Activated B cell treated with CpG ODN at 0.5 μM for 24 hours (primary cell): ENCODE measurements at regions not wholly inside any gene's neighbourhood (a gene's known extent, or its start where the extent isn't known, plus 50 kb on each side); places are given as distances from the start of the nearest gene placed in this dataset.
"Not testable (repeated sequence)": the region's sequence is repeated elsewhere in the genome, so short reads cannot be mapped to it uniquely, and the experiment has no call there.

Experiments
- ATAC-seq: fragments of 200-7000 bp; cut with Tn5 transposase; one replicate; pipeline ENCODE4 v1.10.0; 2021; ENCODE audit warnings: low read depth, mild to moderate bottlenecking, moderate library complexity
- CTCF ChIA-PET: fragments of 350-600 bp; sonication (Branson Sonifier 250); formaldehyde crosslinking; loops from one replicate; lab custom pipeline; 2021; ENCODE audit warnings: antibody characterized with exemption; lab: Charles Lee
- POLR2A ChIA-PET: fragments of 350-600 bp; sonication (Branson Sonifier 250); formaldehyde crosslinking; loops from one replicate; lab custom pipeline; 2021; ENCODE audit warnings: antibody characterized with exemption; lab: Charles Lee
- DNase-seq: peaks from one replicate; pipeline ENCODE4 v3.0.0; 2022
- H3K27ac Mint-ChIP-seq: one replicate; pipeline ENCODE4 v1.8.0; 2020; ENCODE audit warnings: mixed read lengths
- H3K27me3 Mint-ChIP-seq: one replicate; pipeline ENCODE4 v1.8.0; 2021; ENCODE audit warnings: mixed read lengths
- H3K36me3 Mint-ChIP-seq: one replicate; pipeline ENCODE4 v1.8.0; 2021; ENCODE audit warnings: low read depth, mixed read lengths
- H3K4me1 Mint-ChIP-seq: one replicate; pipeline ENCODE4 v1.8.0; 2021; ENCODE audit warnings: mixed read lengths
- H3K4me3 Mint-ChIP-seq: one replicate; pipeline ENCODE4 v1.8.0; 2020; ENCODE audit warnings: mild to moderate bottlenecking, mixed read lengths
- H3K9me3 Mint-ChIP-seq: one replicate; pipeline ENCODE4 v1.8.0; 2020; ENCODE audit warnings: mixed read lengths
- intact Hi-C: fragments of 100-400 bp; cut with micrococcal nuclease; formaldehyde crosslinking; loops from one replicate; pipeline ENCODE4 v1.15.1; 2024
- TF ChIP-seq, protein P1 (sequence below): fragments of 200-600 bp; IDR thresholded peaks from one replicate; pipeline ENCODE4 v1.8.0; 2022; ENCODE audit warnings: antibody characterized with exemption, mild to moderate bottlenecking

DNA sequence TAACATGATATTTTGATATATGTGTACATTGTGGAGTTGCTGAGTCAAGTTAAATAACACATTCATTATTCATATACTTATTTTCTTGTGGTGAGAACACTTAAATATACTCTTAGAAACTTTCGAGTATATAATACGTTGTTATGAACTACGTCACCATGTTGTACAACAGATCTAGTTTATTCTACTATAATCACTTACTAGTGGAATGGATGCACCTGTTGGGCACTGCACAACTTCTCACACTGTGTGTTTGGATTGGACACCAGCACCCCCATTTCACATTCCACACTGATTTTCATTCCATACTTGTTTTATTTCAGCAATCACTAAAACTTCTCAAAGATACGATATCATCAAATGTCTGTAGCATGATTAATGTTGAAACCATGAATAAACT lies 407.3 kb downstream of the RPS24 start:
- intact Hi-C loops = no loop called here
- H3K27me3 Mint-ChIP-seq = peaks cover 18% of the 10 kb centered on the region
- H3K27ac Mint-ChIP-seq = no peak overlapping the region
- ATAC-seq (no peak), DNase-seq (no peak)
- no peak overlapping the region for H3K4me3 Mint-ChIP-seq
- H3K36me3 Mint-ChIP-seq = no peaks in the 10 kb centered on the region
- POLR2A ChIA-PET = no interaction called here
- CTCF ChIA-PET = no interaction called here
- TF ChIP-seq, protein P1, sequence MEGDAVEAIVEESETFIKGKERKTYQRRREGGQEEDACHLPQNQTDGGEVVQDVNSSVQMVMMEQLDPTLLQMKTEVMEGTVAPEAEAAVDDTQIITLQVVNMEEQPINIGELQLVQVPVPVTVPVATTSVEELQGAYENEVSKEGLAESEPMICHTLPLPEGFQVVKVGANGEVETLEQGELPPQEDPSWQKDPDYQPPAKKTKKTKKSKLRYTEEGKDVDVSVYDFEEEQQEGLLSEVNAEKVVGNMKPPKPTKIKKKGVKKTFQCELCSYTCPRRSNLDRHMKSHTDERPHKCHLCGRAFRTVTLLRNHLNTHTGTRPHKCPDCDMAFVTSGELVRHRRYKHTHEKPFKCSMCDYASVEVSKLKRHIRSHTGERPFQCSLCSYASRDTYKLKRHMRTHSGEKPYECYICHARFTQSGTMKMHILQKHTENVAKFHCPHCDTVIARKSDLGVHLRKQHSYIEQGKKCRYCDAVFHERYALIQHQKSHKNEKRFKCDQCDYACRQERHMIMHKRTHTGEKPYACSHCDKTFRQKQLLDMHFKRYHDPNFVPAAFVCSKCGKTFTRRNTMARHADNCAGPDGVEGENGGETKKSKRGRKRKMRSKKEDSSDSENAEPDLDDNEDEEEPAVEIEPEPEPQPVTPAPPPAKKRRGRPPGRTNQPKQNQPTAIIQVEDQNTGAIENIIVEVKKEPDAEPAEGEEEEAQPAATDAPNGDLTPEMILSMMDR = no peak
- H3K9me3 Mint-ChIP-seq = no peaks in the 10 kb centered on the region
- H3K4me1 Mint-ChIP-seq = no peaks in the 10 kb centered on the region

DNA sequence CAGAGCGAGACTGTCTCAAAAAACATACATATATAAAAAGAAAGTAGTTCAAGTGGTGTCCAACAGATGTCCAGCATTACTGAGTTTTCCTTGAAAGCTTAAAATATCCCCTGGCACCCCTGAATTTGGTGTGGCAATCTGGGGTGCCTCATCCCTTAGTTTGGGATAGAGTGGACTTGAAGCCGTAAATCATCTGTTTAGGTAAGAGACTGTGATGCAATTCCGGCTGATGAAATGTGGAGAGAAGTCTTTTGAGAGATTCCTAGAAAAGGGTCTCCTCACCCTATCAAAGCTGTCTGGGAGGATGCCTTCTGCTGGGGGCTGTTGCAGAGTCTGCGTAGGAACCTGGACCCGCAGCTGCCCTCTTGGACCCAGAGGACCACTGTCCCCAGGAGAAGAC lies 408.0 kb downstream of the RPS24 start:
- Mint-ChIP-seq H3K4me3 (no peak overlapping the region), H3K36me3 (no peaks in the 10 kb centered on the region), H3K27me3 (peaks cover 13% of the 10 kb centered on the region), H3K4me1 (no peaks in the 10 kb centered on the region), H3K9me3 (no peaks in the 10 kb centered on the region), H3K27ac (no peak overlapping the region)
- CTCF ChIA-PET = no interaction called here
- no peak for DNase-seq
- TF ChIP-seq, protein P1 = no peak
- intact Hi-C loops = no loop called here
- no peak for ATAC-seq
- POLR2A ChIA-PET = no interaction called here

DNA sequence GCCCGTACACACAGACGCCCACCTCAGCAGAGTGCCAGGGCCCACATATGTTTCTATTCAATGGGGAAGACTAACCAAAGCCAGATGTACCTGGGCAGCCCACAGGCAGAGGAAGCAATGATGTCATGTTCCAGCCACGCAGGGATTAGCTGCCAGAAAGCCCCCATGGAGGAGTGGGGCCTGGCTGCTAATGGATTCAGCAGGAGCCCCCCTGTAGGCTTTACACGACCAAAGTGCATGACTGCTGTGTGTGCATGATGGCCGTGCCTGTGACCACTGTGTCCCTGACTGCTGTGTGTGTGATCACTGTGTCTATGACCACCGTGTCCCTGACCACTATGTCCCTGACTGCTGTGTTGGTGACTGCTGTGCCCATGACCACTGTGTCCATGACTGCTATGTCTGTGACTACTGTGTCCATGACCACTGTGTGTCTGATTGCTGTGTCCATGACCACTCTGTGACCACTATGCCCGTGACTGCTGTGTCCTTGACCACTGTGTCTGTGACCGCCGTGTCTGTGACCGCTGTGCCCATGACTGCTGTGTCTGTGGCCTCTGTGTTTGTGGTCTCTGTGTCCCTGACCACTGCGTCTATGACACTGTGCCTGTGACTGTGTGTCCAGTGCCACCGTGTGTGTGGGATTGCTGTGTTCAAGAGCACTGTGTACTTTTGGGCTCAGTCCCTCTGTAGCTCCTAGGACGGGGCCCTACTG lies 409.3 kb downstream of the RPS24 start:
- Mint-ChIP-seq H3K27me3 (peaks cover 9% of the 10 kb centered on the region), H3K9me3 (no peaks in the 10 kb centered on the region), H3K36me3 (no peaks in the 10 kb centered on the region), H3K4me1 (no peaks in the 10 kb centered on the region), H3K4me3 (no peak overlapping the region), H3K27ac (no peak overlapping the region)
- POLR2A ChIA-PET = no interaction called here
- no peak for ATAC-seq
- CTCF ChIA-PET = no interaction called here
- no peak for DNase-seq
- intact Hi-C loops = no loop called here
- TF ChIP-seq, protein P1 = no peak

DNA sequence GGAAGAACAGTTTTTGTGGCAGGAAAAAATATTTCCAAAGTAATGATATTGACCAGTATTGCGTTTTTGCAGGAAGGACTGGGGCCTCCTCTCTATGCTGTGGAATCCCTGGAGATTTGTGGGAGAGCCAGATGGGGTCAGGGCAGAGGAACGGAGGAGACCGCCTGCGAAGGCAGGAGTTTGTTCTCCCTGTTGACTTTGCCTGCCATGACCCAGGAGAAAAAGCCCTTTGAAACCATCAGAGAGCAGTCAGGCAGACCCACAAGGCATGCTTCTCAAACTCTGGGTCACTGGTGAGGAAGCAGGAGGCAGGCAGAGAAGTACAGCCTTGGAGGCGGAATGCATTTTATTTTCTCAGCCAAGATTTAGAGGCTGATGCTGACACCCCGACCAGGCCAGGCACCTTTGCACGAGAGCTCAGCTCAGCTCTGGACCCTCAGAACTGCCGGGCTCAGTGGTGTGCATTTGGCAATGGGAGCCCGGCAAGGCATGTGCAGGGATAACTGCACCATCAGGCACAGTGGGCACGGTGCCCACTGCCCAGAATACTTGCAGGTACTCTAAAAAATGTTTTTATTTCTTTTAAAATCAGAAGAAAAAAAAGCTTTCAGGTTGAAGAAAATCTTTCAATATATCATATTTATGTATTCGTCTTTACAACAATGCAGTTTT lies 410.4 kb downstream of the RPS24 start:
- no peak for ATAC-seq
- intact Hi-C loops = no loop called here
- no peaks in the 10 kb centered on the region for H3K4me1 Mint-ChIP-seq

DNA sequence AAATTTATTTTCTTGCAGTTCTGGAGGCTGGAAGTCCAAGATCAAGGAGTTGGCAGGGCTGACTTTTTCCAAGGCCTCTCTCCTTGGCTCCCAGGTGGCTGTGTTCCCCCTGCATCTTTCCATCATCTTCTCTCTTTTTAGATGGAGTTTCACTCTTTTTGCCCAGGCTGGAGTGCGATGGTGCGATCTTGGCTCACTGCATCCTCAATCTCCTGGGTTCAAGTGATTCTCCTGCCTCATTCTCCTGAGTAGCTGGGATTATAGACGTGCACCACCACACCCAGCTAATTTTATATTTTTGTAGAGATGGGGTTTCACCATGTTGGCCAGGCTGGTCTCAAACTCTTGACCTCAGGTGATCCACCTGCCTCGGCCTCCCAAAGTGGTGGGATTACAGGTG lies 411.1 kb downstream of the RPS24 start:
- H3K36me3 Mint-ChIP-seq, CTCF ChIA-PET: not testable (repeated sequence)

More for the DNA sequence above, 410.4 kb downstream of the RPS24 start:
- ChIA-PET CTCF (no interaction called here), POLR2A (no interaction called here)
- TF ChIP-seq, protein P1 = no peak
- Mint-ChIP-seq H3K9me3 (no peaks in the 10 kb centered on the region), H3K27ac (no peak overlapping the region), H3K36me3 (no peaks in the 10 kb centered on the region), H3K27me3 (peaks cover 7% of the 10 kb centered on the region), H3K4me3 (no peak overlapping the region)
- DNase-seq = no peak

More for the DNA sequence above, 411.1 kb downstream of the RPS24 start:
- ATAC-seq, DNase-seq, H3K4me1 Mint-ChIP-seq, POLR2A ChIA-PET, H3K27me3 Mint-ChIP-seq, H3K9me3 Mint-ChIP-seq, intact Hi-C loops, H3K4me3 Mint-ChIP-seq, H3K27ac Mint-ChIP-seq: not testable (repeated sequence)
